Smooth muscle cell (in vitro differentiated cells): ENCODE measurements at regions not wholly inside any gene's neighbourhood (a gene's known extent, or its start where the extent isn't known, plus 50 kb on each side); places are given as distances from the start of the nearest gene placed in this dataset.

Experiments
- DNase-seq: peaks from one replicate; lab custom pipeline; 2025; ENCODE audit not compliant: unreplicated experiment; lab: John Stamatoyannopoulos, UW
- H2AFZ ChIP-seq: fragments of 200-600 bp; sonication (generic); 2 replicates; pipeline ENCODE4 v1.6.0; 2016; ENCODE audit warnings: antibody characterized with exemption, low read depth, mild to moderate bottlenecking
- H3F3A ChIP-seq: fragments of 200-600 bp; sonication (generic); 2 replicates; pipeline ENCODE4 v1.6.0; 2017; ENCODE audit warnings: antibody characterized with exemption, low read depth
- H3K27ac ChIP-seq: fragments of 200-600 bp; sonication (generic); 2 replicates; pipeline ENCODE4 v1.5.1; 2016; ENCODE audit warnings: low read depth, mild to moderate bottlenecking
- H3K27me3 ChIP-seq: fragments of 200-600 bp; sonication (generic); 2 replicates; pipeline ENCODE4 v1.6.1; 2016; ENCODE audit warnings: low read depth, mild to moderate bottlenecking
- H3K36me3 ChIP-seq: fragments of 200-600 bp; sonication (generic); 2 replicates; pipeline ENCODE4 v1.5.1; 2016; ENCODE audit warnings: low read depth
- H3K4me1 ChIP-seq: fragments of 200-600 bp; sonication (generic); 2 replicates; pipeline ENCODE4 v1.5.1; 2016; ENCODE audit warnings: low read depth
- H3K4me2 ChIP-seq: fragments of 200-600 bp; sonication (generic); 2 replicates; pipeline ENCODE4 v1.6.0; 2016; ENCODE audit warnings: mild to moderate bottlenecking
- H3K4me3 ChIP-seq: fragments of 200-600 bp; sonication (generic); 2 replicates; pipeline ENCODE4 v1.5.1; 2016; ENCODE audit warnings: mild to moderate bottlenecking
- H3K79me2 ChIP-seq: fragments of 200-600 bp; sonication (generic); 2 replicates; pipeline ENCODE4 v1.6.0; 2016; ENCODE audit warnings: low read depth, mild to moderate bottlenecking
- H3K9ac ChIP-seq: fragments of 200-600 bp; sonication (generic); 2 replicates; pipeline ENCODE4 v1.6.0; 2016; ENCODE audit warnings: low read depth
- H3K9me3 ChIP-seq: fragments of 200-600 bp; sonication (generic); replicated peaks from 2 replicates; pipeline ENCODE4 v1.5.1; 2016; ENCODE audit warnings: low read depth
- H4K20me1 ChIP-seq: fragments of 200-600 bp; sonication (generic); 2 replicates; pipeline ENCODE4 v1.6.0; 2016; ENCODE audit warnings: low read depth
- WGBS: methylation state at CpG from one replicate; pipeline ENCODE4 v1.1.7; 2016; ENCODE audit warnings: low lambda C conversion rate; 5-methylcytosine and 5-hydroxymethylcytosine counted together
- TF ChIP-seq, protein P1 (sequence below): fragments of 200-600 bp; sonication (generic); IDR thresholded peaks from 2 replicates; pipeline ENCODE4 v1.5.1; 2017; ENCODE audit warnings: borderline replicate concordance, mild to moderate bottlenecking, antibody characterized with exemption; ENCODE audit not compliant: insufficient read depth, poor library complexity, severe bottlenecking

- H3K9ac ChIP-seq: no peak overlapping the region
- H3K79me2 ChIP-seq: no peaks in the 10 kb centered on the region
- no peaks in the 10 kb centered on the region for H3K36me3 ChIP-seq
- TF ChIP-seq, protein P1, sequence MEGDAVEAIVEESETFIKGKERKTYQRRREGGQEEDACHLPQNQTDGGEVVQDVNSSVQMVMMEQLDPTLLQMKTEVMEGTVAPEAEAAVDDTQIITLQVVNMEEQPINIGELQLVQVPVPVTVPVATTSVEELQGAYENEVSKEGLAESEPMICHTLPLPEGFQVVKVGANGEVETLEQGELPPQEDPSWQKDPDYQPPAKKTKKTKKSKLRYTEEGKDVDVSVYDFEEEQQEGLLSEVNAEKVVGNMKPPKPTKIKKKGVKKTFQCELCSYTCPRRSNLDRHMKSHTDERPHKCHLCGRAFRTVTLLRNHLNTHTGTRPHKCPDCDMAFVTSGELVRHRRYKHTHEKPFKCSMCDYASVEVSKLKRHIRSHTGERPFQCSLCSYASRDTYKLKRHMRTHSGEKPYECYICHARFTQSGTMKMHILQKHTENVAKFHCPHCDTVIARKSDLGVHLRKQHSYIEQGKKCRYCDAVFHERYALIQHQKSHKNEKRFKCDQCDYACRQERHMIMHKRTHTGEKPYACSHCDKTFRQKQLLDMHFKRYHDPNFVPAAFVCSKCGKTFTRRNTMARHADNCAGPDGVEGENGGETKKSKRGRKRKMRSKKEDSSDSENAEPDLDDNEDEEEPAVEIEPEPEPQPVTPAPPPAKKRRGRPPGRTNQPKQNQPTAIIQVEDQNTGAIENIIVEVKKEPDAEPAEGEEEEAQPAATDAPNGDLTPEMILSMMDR: no peak
- H2AFZ ChIP-seq: peak overlapping the region; percentile 59
- DNase-seq: no peak
- H3K4me1 ChIP-seq: peaks cover 4% of the 10 kb centered on the region
- WGBS: 70% methylated on average over 4 of the region's 4 CpGs
- H3K4me3 ChIP-seq: no peak overlapping the region
- H3K9me3 ChIP-seq: no peaks in the 10 kb centered on the region
- H3F3A ChIP-seq: no peaks in the 10 kb centered on the region
- no peaks in the 10 kb centered on the region for H4K20me1 ChIP-seq
- H3K27ac ChIP-seq: no peak overlapping the region
- H3K4me2 ChIP-seq: no peak overlapping the region
- H3K27me3 ChIP-seq: no peaks in the 10 kb centered on the region
Observed at GRCh38 chr18:69239849-69240674, 160.6 kb upstream of the DOK6 start.

DNA sequence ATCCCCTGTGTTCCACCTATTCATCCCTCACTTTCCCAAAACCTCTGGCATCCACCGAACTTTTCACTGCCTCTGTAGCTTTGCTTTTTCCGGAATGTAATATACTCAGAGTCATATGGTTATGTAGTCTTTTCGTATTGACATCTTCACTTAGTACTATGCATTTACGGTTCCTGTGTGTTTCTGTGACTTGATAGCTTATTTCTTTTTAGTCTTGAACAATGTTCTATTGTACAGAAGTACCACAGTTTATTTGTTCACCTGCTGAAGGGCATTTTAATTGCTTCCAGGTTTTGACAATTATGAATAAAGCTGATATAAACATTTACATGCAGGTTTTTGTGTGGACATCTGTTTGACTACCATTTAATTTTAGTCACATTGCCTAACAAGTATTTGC is 154.7 kb upstream of the DOK6 start:
- Histone ChIP-seq H3K9me3 (no peaks in the 10 kb centered on the region), H3K27me3 (no peaks in the 10 kb centered on the region), H4K20me1 (no peaks in the 10 kb centered on the region), H3K36me3 (no peaks in the 10 kb centered on the region), H3K4me3 (no peak overlapping the region), H3K79me2 (no peaks in the 10 kb centered on the region), H3K9ac (no peak overlapping the region), H2AFZ (no peak overlapping the region), H3K27ac (no peak overlapping the region), H3K4me2 (no peak overlapping the region), H3K4me1 (no peaks in the 10 kb centered on the region), H3F3A (no peaks in the 10 kb centered on the region)
- 91% methylated on average over 4 of the region's 4 CpGs for WGBS
- no peak for DNase-seq
- TF ChIP-seq, protein P1: no peak

- Histone ChIP-seq H3K36me3 (no peaks in the 10 kb centered on the region), H2AFZ (no peak overlapping the region), H3K27me3 (no peaks in the 10 kb centered on the region), H3K27ac (no peak overlapping the region), H3K4me3 (no peak overlapping the region), H4K20me1 (no peaks in the 10 kb centered on the region), H3K9me3 (no peaks in the 10 kb centered on the region), H3K4me1 (no peaks in the 10 kb centered on the region), H3K4me2 (peak overlapping the region; percentile 21), H3F3A (no peaks in the 10 kb centered on the region), H3K9ac (no peak overlapping the region), H3K79me2 (no peaks in the 10 kb centered on the region)
- TF ChIP-seq, protein P1: no peak
- DNase-seq: no peak
- 74% methylated on average over 10 of the region's 10 CpGs for WGBS
Observed at GRCh38 chr18:69250305-69251151, 150.2 kb upstream of the DOK6 start.
